Parathyroid adenoma (tissue), 2 donors: ENCODE measurements at regions not wholly inside any gene's neighbourhood (a gene's known extent, or its start where the extent isn't known, plus 50 kb on each side); places are given as distances from the start of the nearest gene placed in this dataset.

Source experiments
- H2AFZ ChIP-seq: fragments of 300-600 bp; sonication (generic); one replicate; pipeline ENCODE4 v1.7.0; 2017; ENCODE audit warnings: antibody characterized with exemption, mild to moderate bottlenecking
- H3K27ac ChIP-seq: fragments of 300-600 bp; sonication (generic); one replicate; pipeline ENCODE4 v1.7.0; 2017
- H3K27me3 ChIP-seq: fragments of 300-600 bp; sonication (generic); one replicate; pipeline ENCODE4 v1.7.0; 2017; ENCODE audit warnings: low read length; ENCODE audit not compliant: control insufficient read depth, insufficient read depth
- H3K36me3 ChIP-seq: fragments of 300-600 bp; sonication (generic); one replicate; pipeline ENCODE4 v1.7.0; 2017; ENCODE audit warnings: low read length; ENCODE audit not compliant: control insufficient read depth, insufficient read depth
- H3K4me1 ChIP-seq: fragments of 300-600 bp; sonication (generic); one replicate; pipeline ENCODE4 v1.7.0; 2017; ENCODE audit warnings: control low read depth
- H3K4me2 ChIP-seq: fragments of 300-600 bp; sonication (generic); one replicate; pipeline ENCODE4 v1.7.0; 2017; ENCODE audit warnings: low read length
- H3K4me3 ChIP-seq: fragments of 300-600 bp; sonication (generic); one replicate; pipeline ENCODE4 v1.7.0; 2017; ENCODE audit warnings: low read depth, low read length
- H3K79me2 ChIP-seq: fragments of 300-600 bp; sonication (generic); one replicate; pipeline ENCODE4 v1.7.0; 2017; ENCODE audit warnings: control low read depth
- H3K9ac ChIP-seq: fragments of 300-600 bp; sonication (generic); one replicate; pipeline ENCODE4 v1.7.0; 2017; ENCODE audit warnings: mild to moderate bottlenecking
- H3K9me3 ChIP-seq: fragments of 300-600 bp; sonication (generic); one replicate; pipeline ENCODE4 v1.7.0; 2017; ENCODE audit warnings: low read length; ENCODE audit not compliant: control insufficient read depth
- TF ChIP-seq, protein P1 (sequence below): fragments of 300-600 bp; sonication (generic); IDR thresholded peaks from one replicate; pipeline ENCODE4 v1.7.0; 2017; ENCODE audit warnings: antibody characterized with exemption, mild to moderate bottlenecking
- donor health status: primary hyperparathyroidism.

DNA sequence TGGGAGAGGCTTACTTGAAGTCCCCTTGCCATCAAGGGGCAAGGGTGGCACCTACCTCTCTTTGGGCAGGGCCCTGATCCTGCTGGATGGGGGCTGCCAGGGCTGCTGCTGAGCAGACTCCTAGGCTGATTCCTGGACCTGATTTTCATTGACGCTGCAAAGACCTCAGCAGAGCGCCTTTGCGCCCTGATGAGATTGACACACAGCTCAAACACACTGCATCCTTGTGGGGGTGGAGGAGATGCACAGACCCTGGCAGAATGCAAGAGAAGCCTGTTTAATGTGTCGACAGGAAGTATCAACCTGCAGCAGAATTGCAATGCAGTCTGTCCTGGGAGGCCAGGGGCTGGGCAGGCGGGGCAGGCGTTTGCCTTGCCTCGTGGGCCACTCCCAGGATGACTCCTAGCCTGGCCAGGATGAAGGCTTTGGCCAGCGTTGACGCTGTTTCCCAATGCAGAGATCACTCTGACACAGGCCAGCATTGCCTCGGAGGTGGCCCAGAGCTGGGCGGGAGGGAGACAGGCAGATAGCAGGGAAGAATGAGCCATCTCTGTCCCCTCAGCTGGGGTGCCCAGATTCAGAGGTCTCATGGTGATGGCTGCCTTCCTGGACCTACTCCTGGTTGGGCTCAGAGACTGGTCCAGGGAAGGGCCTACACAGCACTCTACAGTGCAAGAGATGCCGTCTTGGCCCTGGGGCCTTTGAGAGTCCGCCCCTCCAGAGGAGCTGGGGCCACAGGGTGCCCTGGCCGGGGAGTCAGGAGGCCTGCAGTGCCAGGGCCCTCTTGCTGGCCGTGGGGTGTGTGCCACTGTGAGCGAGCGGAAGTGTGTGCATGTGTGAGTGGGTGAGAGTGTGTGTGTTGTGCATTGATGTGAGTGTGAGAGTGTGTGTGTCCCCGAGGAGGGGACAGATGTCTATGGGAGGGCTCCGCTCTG, 108.3 kb downstream of the KIF26A start:
- TF ChIP-seq, protein P1, sequence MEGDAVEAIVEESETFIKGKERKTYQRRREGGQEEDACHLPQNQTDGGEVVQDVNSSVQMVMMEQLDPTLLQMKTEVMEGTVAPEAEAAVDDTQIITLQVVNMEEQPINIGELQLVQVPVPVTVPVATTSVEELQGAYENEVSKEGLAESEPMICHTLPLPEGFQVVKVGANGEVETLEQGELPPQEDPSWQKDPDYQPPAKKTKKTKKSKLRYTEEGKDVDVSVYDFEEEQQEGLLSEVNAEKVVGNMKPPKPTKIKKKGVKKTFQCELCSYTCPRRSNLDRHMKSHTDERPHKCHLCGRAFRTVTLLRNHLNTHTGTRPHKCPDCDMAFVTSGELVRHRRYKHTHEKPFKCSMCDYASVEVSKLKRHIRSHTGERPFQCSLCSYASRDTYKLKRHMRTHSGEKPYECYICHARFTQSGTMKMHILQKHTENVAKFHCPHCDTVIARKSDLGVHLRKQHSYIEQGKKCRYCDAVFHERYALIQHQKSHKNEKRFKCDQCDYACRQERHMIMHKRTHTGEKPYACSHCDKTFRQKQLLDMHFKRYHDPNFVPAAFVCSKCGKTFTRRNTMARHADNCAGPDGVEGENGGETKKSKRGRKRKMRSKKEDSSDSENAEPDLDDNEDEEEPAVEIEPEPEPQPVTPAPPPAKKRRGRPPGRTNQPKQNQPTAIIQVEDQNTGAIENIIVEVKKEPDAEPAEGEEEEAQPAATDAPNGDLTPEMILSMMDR, result no peak
- Histone ChIP-seq H3K27ac (no peak overlapping the region), H3K9me3 (no peaks in the 10 kb centered on the region), H3K4me2 (no peak overlapping the region), H3K4me3 (no peak overlapping the region), H3K9ac (no peak overlapping the region), H3K4me1 (no peaks in the 10 kb centered on the region), H3K27me3 (no peaks in the 10 kb centered on the region), H3K79me2 (no peaks in the 10 kb centered on the region), H3K36me3 (no peaks in the 10 kb centered on the region), H2AFZ (no peak overlapping the region)

DNA sequence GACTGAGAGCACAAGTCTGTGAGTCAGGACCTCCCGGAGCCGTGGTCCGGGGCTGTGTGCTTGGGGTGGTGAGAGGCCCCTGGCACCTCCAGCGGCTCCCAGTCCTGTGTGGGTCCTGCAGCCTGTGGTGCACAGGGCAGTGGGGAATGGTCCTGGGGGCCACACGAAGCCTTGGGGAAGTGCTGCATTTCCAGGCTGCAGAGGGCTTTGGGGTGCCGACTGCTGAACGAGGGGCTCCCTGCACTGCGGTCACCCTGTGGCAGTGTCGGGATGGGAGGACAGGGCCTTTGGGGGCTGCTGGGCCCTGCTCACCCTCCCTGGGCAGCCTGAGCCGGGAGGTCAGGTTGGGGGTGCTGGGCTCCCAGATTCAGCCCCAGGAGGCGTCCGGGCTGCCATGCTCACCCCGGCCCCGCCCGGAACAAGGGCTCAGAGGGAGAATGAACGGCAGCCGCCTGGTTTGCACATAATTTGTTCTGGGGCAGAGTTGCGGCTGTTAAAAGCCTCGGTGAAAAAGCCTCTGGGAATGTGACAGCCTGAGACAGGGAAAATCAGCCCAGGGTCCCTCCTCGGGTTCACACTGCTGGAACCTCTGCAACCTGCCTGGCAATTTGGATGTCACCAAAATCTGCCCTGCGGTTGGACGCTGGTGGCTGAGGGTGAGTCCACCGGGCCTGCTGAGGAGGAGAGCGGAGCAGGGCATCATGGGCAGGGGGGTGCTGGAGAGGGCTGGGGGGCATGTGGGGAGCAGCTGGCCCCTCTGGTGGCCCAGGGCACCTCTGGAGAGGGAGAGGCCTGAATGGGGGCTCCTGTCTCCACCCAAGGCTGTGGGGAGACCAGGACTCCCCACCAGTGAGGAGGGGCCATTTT, 109.2 kb downstream of the KIF26A start:
- Histone ChIP-seq H3K27me3 (no peaks in the 10 kb centered on the region), H3K4me2 (no peak overlapping the region), H3K36me3 (no peaks in the 10 kb centered on the region), H3K27ac (no peak overlapping the region), H3K9ac (no peak overlapping the region), H2AFZ (no peak overlapping the region), H3K4me3 (no peak overlapping the region), H3K9me3 (no peaks in the 10 kb centered on the region), H3K4me1 (no peaks in the 10 kb centered on the region), H3K79me2 (no peaks in the 10 kb centered on the region)
- TF ChIP-seq, protein P1, result no peak

DNA sequence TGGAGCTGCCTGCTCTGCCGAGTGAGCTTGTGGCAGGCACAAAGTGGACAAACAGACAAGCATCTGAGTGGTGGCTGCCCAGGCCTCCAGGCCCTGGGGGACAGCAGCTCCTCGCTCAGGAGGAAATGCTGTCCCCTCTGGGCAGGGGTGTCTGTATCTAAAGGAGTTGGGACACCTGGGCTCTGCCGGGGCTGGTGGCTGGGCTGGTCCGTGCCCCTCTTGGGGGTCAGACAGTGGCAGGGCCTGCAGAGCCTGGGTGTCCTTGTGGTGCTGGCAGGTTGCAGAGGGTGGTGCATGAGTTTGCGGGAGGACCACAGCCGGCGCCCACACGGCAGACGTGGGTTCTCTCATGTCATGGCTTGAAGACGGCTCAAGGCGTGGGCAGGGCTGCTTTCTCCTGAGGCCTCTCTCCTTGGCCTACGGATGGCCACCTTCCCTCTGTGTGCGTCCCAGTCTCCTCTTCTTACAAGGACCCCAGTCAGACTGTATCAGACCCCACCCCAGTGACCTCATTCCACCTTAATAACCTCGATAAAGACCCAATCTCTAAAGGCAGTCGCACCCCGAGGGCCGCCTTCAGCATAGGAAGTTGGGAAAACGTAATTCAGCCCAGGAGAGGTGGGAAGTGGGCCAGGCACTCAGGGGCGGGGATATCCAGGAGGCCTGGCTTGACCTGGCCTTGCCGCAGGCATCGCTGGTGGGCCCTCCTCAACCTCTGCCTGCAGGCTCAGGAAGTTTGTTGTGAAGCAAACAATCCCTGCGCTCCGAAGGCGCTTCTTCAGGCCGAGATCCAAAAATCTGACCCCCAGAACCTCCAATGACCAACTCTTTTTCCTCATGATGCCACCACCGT, 110.0 kb downstream of the KIF26A start:
- no peak overlapping the region for H3K4me3 ChIP-seq
- no peaks in the 10 kb centered on the region for H3K9me3 ChIP-seq
- TF ChIP-seq, protein P1, result no peak
- no peaks in the 10 kb centered on the region for H3K4me1 ChIP-seq
- no peaks in the 10 kb centered on the region for H3K79me2 ChIP-seq
- H3K36me3 ChIP-seq, result no peaks in the 10 kb centered on the region
- no peak overlapping the region for H3K4me2 ChIP-seq
- no peaks in the 10 kb centered on the region for H3K27me3 ChIP-seq
- H3K27ac ChIP-seq, result no peak overlapping the region
- H2AFZ ChIP-seq, result no peak overlapping the region
- no peak overlapping the region for H3K9ac ChIP-seq

DNA sequence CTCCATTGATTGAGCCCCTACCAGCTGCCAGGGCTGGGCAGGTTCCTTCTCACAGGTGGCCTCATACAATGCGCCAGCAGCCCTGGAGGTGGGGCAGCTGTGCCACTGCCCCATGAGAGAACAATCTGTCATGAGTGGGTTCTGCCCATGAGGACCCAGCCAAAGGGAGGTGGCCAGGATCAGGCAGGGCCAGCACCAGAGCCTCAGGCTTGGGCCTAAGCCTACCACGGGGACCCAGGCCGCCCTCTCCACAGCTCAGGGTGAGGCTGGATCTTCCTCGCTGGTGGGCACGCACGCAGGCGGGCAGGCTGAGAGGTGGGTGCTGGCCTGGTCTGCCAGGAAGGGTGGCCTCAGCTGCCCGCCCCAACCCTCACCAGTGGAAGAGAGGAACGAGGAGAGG, 110.7 kb downstream of the KIF26A start:
- no peak overlapping the region for H3K4me3 ChIP-seq
- TF ChIP-seq, protein P1, result no peak
- H3K79me2 ChIP-seq, result no peaks in the 10 kb centered on the region
- H3K36me3 ChIP-seq, result no peaks in the 10 kb centered on the region
- H3K9ac ChIP-seq, result no peak overlapping the region
- H3K4me2 ChIP-seq, result no peak overlapping the region
- no peak overlapping the region for H2AFZ ChIP-seq
- no peaks in the 10 kb centered on the region for H3K9me3 ChIP-seq
- H3K27me3 ChIP-seq, result no peaks in the 10 kb centered on the region
- no peak overlapping the region for H3K27ac ChIP-seq
- no peaks in the 10 kb centered on the region for H3K4me1 ChIP-seq
